ENCODE measurements at regions not wholly inside any gene's neighbourhood (a gene's known extent, or its start where the extent isn't known, plus 50 kb on each side); places are given as distances from the start of the nearest gene placed in this dataset.

GRCh38 chr10:10869592-10869991, 148.1 kb upstream of the CELF2 start:
- no peaks in the 10 kb centered on the region for H3K27me3 ChIP-seq (ENCODE audit: low read length)
- H3K36me3 ChIP-seq (ENCODE audit: low read length), result no peaks in the 10 kb centered on the region
- H3K27ac ChIP-seq (ENCODE audit: low read depth, low read length), result no peak overlapping the region
- no peaks in the 10 kb centered on the region for H3K79me2 ChIP-seq (ENCODE audit: insufficient read depth, low read length)
- no peaks in the 10 kb centered on the region for H3K9me3 ChIP-seq (ENCODE audit: insufficient read depth, low read length)
- TF ChIP-seq EZH2phosphoT487 (conservative IDR thresholded peaks at IDR 0.05; ENCODE audit: low read length) (no peak), CTCF (IDR thresholded peaks at IDR 0.05; ENCODE audit: insufficient read depth, low read length, poor library complexity, severe bottlenecking) (no peak)
- no peaks in the 10 kb centered on the region for H3K9me2 ChIP-seq (replicated peaks; ENCODE audit: insufficient read depth, low read length)
- H2AFZ ChIP-seq (ENCODE audit: low read depth, low read length, severe bottlenecking), result no peak overlapping the region
- H3K4me3 ChIP-seq (ENCODE audit: insufficient read depth, low read length, poor library complexity, severe bottlenecking), result no peak overlapping the region
- no peak overlapping the region for H3K4me2 ChIP-seq (ENCODE audit: low read depth, low read length, poor library complexity, severe bottlenecking)
- no peak overlapping the region for H3K9ac ChIP-seq (ENCODE audit: low read length)
- H4K20me1 ChIP-seq (ENCODE audit: low read depth, low read length), result no peaks in the 10 kb centered on the region
- H3F3A ChIP-seq (ENCODE audit: insufficient read depth), result no peaks in the 10 kb centered on the region

- H4K20me1 ChIP-seq (ENCODE audit: low read depth, low read length), result no peaks in the 10 kb centered on the region
- no peaks in the 10 kb centered on the region for H3K9me2 ChIP-seq (replicated peaks; ENCODE audit: insufficient read depth, low read length)
- no peaks in the 10 kb centered on the region for H3K36me3 ChIP-seq (ENCODE audit: low read length)
- H3K27me3 ChIP-seq (ENCODE audit: low read length), result no peaks in the 10 kb centered on the region
- H3F3A ChIP-seq (ENCODE audit: insufficient read depth), result no peaks in the 10 kb centered on the region
- TF ChIP-seq EZH2phosphoT487 (conservative IDR thresholded peaks at IDR 0.05; ENCODE audit: low read length) (no peak), CTCF (IDR thresholded peaks at IDR 0.05; ENCODE audit: insufficient read depth, low read length, poor library complexity, severe bottlenecking) (no peak)
- no peak overlapping the region for H3K4me3 ChIP-seq (ENCODE audit: insufficient read depth, low read length, poor library complexity, severe bottlenecking)
- no peak overlapping the region for H3K27ac ChIP-seq (ENCODE audit: low read depth, low read length)
- H3K9me3 ChIP-seq (ENCODE audit: insufficient read depth, low read length), result no peaks in the 10 kb centered on the region
- no peak overlapping the region for H3K9ac ChIP-seq (ENCODE audit: low read length)
- no peak overlapping the region for H2AFZ ChIP-seq (ENCODE audit: low read depth, low read length, severe bottlenecking)
- H3K79me2 ChIP-seq (ENCODE audit: insufficient read depth, low read length), result no peaks in the 10 kb centered on the region
- H3K4me2 ChIP-seq (ENCODE audit: low read depth, low read length, poor library complexity, severe bottlenecking), result no peak overlapping the region
These were observed 147.0 kb upstream of the CELF2 start for GRCh38 chr10:10870523-10871241.

GRCh38 chr10:10871352-10871751, 146.3 kb upstream of the CELF2 start:
- H3K36me3 ChIP-seq (ENCODE audit: low read length), result no peaks in the 10 kb centered on the region
- no peak overlapping the region for H3K4me3 ChIP-seq (ENCODE audit: insufficient read depth, low read length, poor library complexity, severe bottlenecking)
- H3K27ac ChIP-seq (ENCODE audit: low read depth, low read length), result no peak overlapping the region
- H3K9me2 ChIP-seq (replicated peaks; ENCODE audit: insufficient read depth, low read length), result no peaks in the 10 kb centered on the region
- no peak overlapping the region for H3K9ac ChIP-seq (ENCODE audit: low read length)
- H3K27me3 ChIP-seq (ENCODE audit: low read length), result no peaks in the 10 kb centered on the region
- no peaks in the 10 kb centered on the region for H3K9me3 ChIP-seq (ENCODE audit: insufficient read depth, low read length)
- no peaks in the 10 kb centered on the region for H3F3A ChIP-seq (ENCODE audit: insufficient read depth)
- no peaks in the 10 kb centered on the region for H4K20me1 ChIP-seq (ENCODE audit: low read depth, low read length)
- TF ChIP-seq CTCF (IDR thresholded peaks at IDR 0.05; ENCODE audit: insufficient read depth, low read length, poor library complexity, severe bottlenecking) (no peak), EZH2phosphoT487 (conservative IDR thresholded peaks at IDR 0.05; ENCODE audit: low read length) (no peak)
- no peaks in the 10 kb centered on the region for H3K79me2 ChIP-seq (ENCODE audit: insufficient read depth, low read length)
- H2AFZ ChIP-seq (ENCODE audit: low read depth, low read length, severe bottlenecking), result no peak overlapping the region
- no peak overlapping the region for H3K4me2 ChIP-seq (ENCODE audit: low read depth, low read length, poor library complexity, severe bottlenecking)
